OCI-LY1 (cell line): ENCODE measurements at regions not wholly inside any gene's neighbourhood (a gene's known extent, or its start where the extent isn't known, plus 50 kb on each side); places are given as distances from the start of the nearest gene placed in this dataset.

Experiments
- H2AFZ ChIP-seq: fragments of 200-600 bp; sonication (generic), shearing (Covaris generic); 2 replicates; pipeline ENCODE4 v1.6.0; 2014; ENCODE audit warnings: antibody characterized with exemption, mild to moderate bottlenecking, low read length
- H3F3A ChIP-seq: fragments of 200-600 bp; sonication (generic), shearing (Covaris generic); 2 replicates; pipeline ENCODE4 v1.6.0; 2014; ENCODE audit warnings: mild to moderate bottlenecking, antibody characterized with exemption, low read length, moderate library complexity; ENCODE audit not compliant: insufficient read depth
- H3K27ac ChIP-seq: fragments of 200-600 bp; sonication (generic); 2 replicates; pipeline ENCODE4 v1.5.1; 2014; ENCODE audit warnings: low read length, mixed run types, mild to moderate bottlenecking, low read depth; ENCODE audit not compliant: poor library complexity, severe bottlenecking
- H3K27me3 ChIP-seq: fragments of 200-600 bp; sonication (generic); 2 replicates; pipeline ENCODE4 v1.6.0; 2014; ENCODE audit warnings: antibody characterized with exemption, mild to moderate bottlenecking, low read length, moderate library complexity; ENCODE audit not compliant: insufficient read depth
- H3K36me3 ChIP-seq: fragments of 200-600 bp; sonication (generic); 2 replicates; pipeline ENCODE4 v1.6.1; 2014; ENCODE audit warnings: mild to moderate bottlenecking, antibody characterized with exemption, low read length, moderate library complexity, mixed read lengths; ENCODE audit not compliant: insufficient read depth
- H3K4me1 ChIP-seq: fragments of 200-600 bp; sonication (generic); 2 replicates; pipeline ENCODE4 v1.5.1; 2014; ENCODE audit warnings: mild to moderate bottlenecking, low read length, moderate library complexity; ENCODE audit not compliant: insufficient read depth, severe bottlenecking
- H3K4me2 ChIP-seq: fragments of 200-600 bp; sonication (generic), shearing (Covaris generic); 2 replicates; pipeline ENCODE4 v1.6.1; 2014; ENCODE audit warnings: low read length
- H3K4me3 ChIP-seq: fragments of 200-600 bp; sonication (generic); 2 replicates; pipeline ENCODE4 v1.5.1; 2014; ENCODE audit warnings: low read length, low read depth, mild to moderate bottlenecking, mixed read lengths; ENCODE audit not compliant: poor library complexity, severe bottlenecking
- H3K79me2 ChIP-seq: fragments of 200-600 bp; shearing (Covaris generic); 2 replicates; pipeline ENCODE4 v1.6.1; 2016; ENCODE audit warnings: mixed run types, low read length, mixed read lengths; ENCODE audit not compliant: insufficient read depth
- H3K9ac ChIP-seq: fragments of 200-600 bp; sonication (generic), shearing (Covaris generic); 2 replicates; pipeline ENCODE4 v1.6.1; 2014; ENCODE audit warnings: mild to moderate bottlenecking, low read length, mixed read lengths
- H3K9me2 ChIP-seq: fragments of 200-600 bp; sonication (generic), shearing (Covaris generic); 2 replicates; pipeline ENCODE4 v1.6.1; 2014; ENCODE audit warnings: low read depth, mild to moderate bottlenecking, low read length, mixed read lengths
- H3K9me3 ChIP-seq: fragments of 200-600 bp; shearing (Covaris generic); 2 replicates; pipeline ENCODE4 v1.6.1; 2014; ENCODE audit warnings: low read length, mixed read lengths
- H4K20me1 ChIP-seq: fragments of 200-600 bp; sonication (generic), shearing (Covaris generic); 2 replicates; pipeline ENCODE4 v1.6.0; 2016; ENCODE audit warnings: mild to moderate bottlenecking, low read length; ENCODE audit not compliant: insufficient read depth
- CTCF ChIP-seq: fragments of 200-600 bp; sonication (generic), shearing (Covaris generic); IDR thresholded peaks from 2 replicates; pipeline ENCODE4 v1.5.1; 2017; ENCODE audit warnings: mild to moderate bottlenecking, antibody characterized with exemption, low read length, moderate library complexity, mixed read lengths
- EZH2 ChIP-seq: fragments of 200-600 bp; sonication (generic), shearing (Covaris generic); IDR thresholded peaks from 2 replicates; pipeline ENCODE4 v1.8.0; 2017; ENCODE audit warnings: borderline replicate concordance, mixed run types, mild to moderate bottlenecking, antibody characterized with exemption, low read length, moderate library complexity, mixed read lengths

- no peaks in the 10 kb centered on the region for H3K79me2 ChIP-seq
- no peaks in the 10 kb centered on the region for H3F3A ChIP-seq
- H3K4me1 ChIP-seq: peaks cover 11% of the 10 kb centered on the region
- no peak for TF ChIP-seq EZH2
- no peak for TF ChIP-seq CTCF
- H3K27ac ChIP-seq: no peak overlapping the region
- no peaks in the 10 kb centered on the region for H3K9me3 ChIP-seq
- no peak overlapping the region for H3K4me2 ChIP-seq
- no peak overlapping the region for H3K9ac ChIP-seq
- H3K27me3 ChIP-seq: no peaks in the 10 kb centered on the region
- H3K9me2 ChIP-seq: no peaks in the 10 kb centered on the region
- H2AFZ ChIP-seq: no peak overlapping the region
- H4K20me1 ChIP-seq: no peaks in the 10 kb centered on the region
- H3K4me3 ChIP-seq: no peak overlapping the region
- no peaks in the 10 kb centered on the region for H3K36me3 ChIP-seq
Observed at GRCh38 chr5:89850513-89850865, 559.1 kb downstream of the CETN3 start.

- H3K9me3 ChIP-seq: no peaks in the 10 kb centered on the region
- H3K27me3 ChIP-seq: no peaks in the 10 kb centered on the region
- no peaks in the 10 kb centered on the region for H3F3A ChIP-seq
- H3K36me3 ChIP-seq: no peaks in the 10 kb centered on the region
- TF ChIP-seq CTCF (no peak), EZH2 (no peak)
- H4K20me1 ChIP-seq: no peaks in the 10 kb centered on the region
- no peaks in the 10 kb centered on the region for H3K9me2 ChIP-seq
- no peaks in the 10 kb centered on the region for H3K79me2 ChIP-seq
- no peak overlapping the region for H3K9ac ChIP-seq
- H3K4me1 ChIP-seq: peaks cover 11% of the 10 kb centered on the region
- H3K4me2 ChIP-seq: no peak overlapping the region
- no peak overlapping the region for H3K4me3 ChIP-seq
- no peak overlapping the region for H3K27ac ChIP-seq
- peak overlapping the region; percentile 4; the same call in 1 of the 2 replicates for H2AFZ ChIP-seq
Observed at GRCh38 chr5:89849830-89850512, 559.6 kb downstream of the CETN3 start.

GRCh38 chr5:89847743-89848142 lies 561.8 kb downstream of the CETN3 start:
- H3K4me1 ChIP-seq: peaks cover 11% of the 10 kb centered on the region
- no peak overlapping the region for H3K27ac ChIP-seq
- no peaks in the 10 kb centered on the region for H3K9me2 ChIP-seq
- H4K20me1 ChIP-seq: no peaks in the 10 kb centered on the region
- H3K27me3 ChIP-seq: no peaks in the 10 kb centered on the region
- no peak overlapping the region for H3K4me2 ChIP-seq
- H3K79me2 ChIP-seq: no peaks in the 10 kb centered on the region
- TF ChIP-seq CTCF (no peak), EZH2 (no peak)
- H3K9me3 ChIP-seq: no peaks in the 10 kb centered on the region
- no peaks in the 10 kb centered on the region for H3F3A ChIP-seq
- no peak overlapping the region for H3K4me3 ChIP-seq
- no peaks in the 10 kb centered on the region for H3K36me3 ChIP-seq
- no peak overlapping the region for H2AFZ ChIP-seq
- H3K9ac ChIP-seq: no peak overlapping the region
